ENCODE measurements at regions not wholly inside any gene's neighbourhood (a gene's known extent, or its start where the extent isn't known, plus 50 kb on each side); places are given as distances from the start of the nearest gene placed in this dataset.

GRCh38 chr14:99026471-99026870 is 245.5 kb downstream of the BCL11B start:
- DNase-seq (ENCODE audit: low read depth), result no peak
- H3K4me3 ChIP-seq (ENCODE audit: low read length), result no peak overlapping the region
- no peak for TF ChIP-seq CTCF (conservative IDR thresholded peaks at IDR 0.05; ENCODE audit: low read depth, low read length)

- no peak for TF ChIP-seq CTCF (conservative IDR thresholded peaks at IDR 0.05; ENCODE audit: low read depth, low read length)
- no peak overlapping the region for H3K4me3 ChIP-seq (ENCODE audit: low read length)
- DNase-seq (ENCODE audit: low read depth), result no peak
Measured at GRCh38 chr14:99028041-99028440, 244.0 kb downstream of the BCL11B start.

- no peak for DNase-seq (ENCODE audit: low read depth)
Measured at GRCh38 chr14:99028521-99028920, 243.5 kb downstream of the BCL11B start.

GRCh38 chr14:99029145-99029915 is 242.7 kb downstream of the BCL11B start:
- DNase-seq (ENCODE audit: low read depth), result no peak
- TF ChIP-seq CTCF (conservative IDR thresholded peaks at IDR 0.05; ENCODE audit: low read depth, low read length), result no peak
- H3K4me3 ChIP-seq (ENCODE audit: low read length), result no peak overlapping the region

More at GRCh38 chr14:99028521-99028920, 243.5 kb downstream of the BCL11B start:
- H3K4me3 ChIP-seq (ENCODE audit: low read length), result no peak overlapping the region
- TF ChIP-seq CTCF (conservative IDR thresholded peaks at IDR 0.05; ENCODE audit: low read depth, low read length), result no peak

- no peak overlapping the region for H3K4me3 ChIP-seq (ENCODE audit: low read length)
- no peak for TF ChIP-seq CTCF (conservative IDR thresholded peaks at IDR 0.05; ENCODE audit: low read depth, low read length)
- no peak for DNase-seq (ENCODE audit: low read depth)
Measured at GRCh38 chr14:99029916-99030305, 242.1 kb downstream of the BCL11B start.

GRCh38 chr14:99030454-99030853 is 241.5 kb downstream of the BCL11B start:
- no peak overlapping the region for H3K4me3 ChIP-seq (ENCODE audit: low read length)
- no peak for DNase-seq (ENCODE audit: low read depth)
- TF ChIP-seq CTCF (conservative IDR thresholded peaks at IDR 0.05; ENCODE audit: low read depth, low read length), result no peak

- H3K4me3 ChIP-seq (ENCODE audit: low read length), result no peak overlapping the region
- no peak for DNase-seq (ENCODE audit: low read depth)
- TF ChIP-seq CTCF (conservative IDR thresholded peaks at IDR 0.05; ENCODE audit: low read depth, low read length), result no peak
Measured at GRCh38 chr14:99032759-99033158, 239.2 kb downstream of the BCL11B start.

Measured in retinal pigment epithelial cell (primary cell).